A673 (cell line): ENCODE measurements at regions not wholly inside any gene's neighbourhood (a gene's known extent, or its start where the extent isn't known, plus 50 kb on each side); places are given as distances from the start of the nearest gene placed in this dataset.

Experiments
- BruUV-seq: library from RNA; stranded (reverse); fragments of 400-500 nt; replicated peaks from 2 replicates; lab custom pipeline; 2021; lab: Mats Ljungman, UMichigan
- CTCF ChIA-PET: fragments of 300-600 bp; sonication (Branson Sonifier 250); formaldehyde crosslinking; loops from one replicate; lab custom pipeline; 2022; ENCODE audit warnings: antibody characterized with exemption; lab: Charles Lee
- POLR2A ChIA-PET: fragments of 300-600 bp; sonication (Branson Sonifier 250); formaldehyde crosslinking; loops from one replicate; lab custom pipeline; 2022; ENCODE audit warnings: antibody characterized with exemption; ENCODE audit not compliant: low non-redundant PET; lab: Charles Lee
- DNase-seq: peaks from one replicate; pipeline ENCODE4 v3.0.0-alpha.2; 2015; ENCODE audit warnings: low spot score
- H3K27ac ChIP-seq: fragments of 200-600 bp; sonication (generic); 2 replicates; pipeline ENCODE4 v1.5.1; 2016; ENCODE audit warnings: mixed run types, low read depth, mild to moderate bottlenecking, mixed read lengths, antibody characterized with exemption, low read length; ENCODE audit not compliant: poor library complexity, severe bottlenecking
- H3K27me3 ChIP-seq: fragments of 200-600 bp; sonication (generic); replicated peaks from 2 replicates; pipeline ENCODE4 v1.6.1; 2017; ENCODE audit warnings: mixed run types, low read depth, mild to moderate bottlenecking, mixed read lengths, antibody characterized with exemption, low read length; ENCODE audit not compliant: insufficient read depth, poor library complexity
- H3K36me3 ChIP-seq: fragments of 200-600 bp; sonication (generic); 2 replicates; pipeline ENCODE4 v1.6.1; 2016; ENCODE audit warnings: mixed run types, mild to moderate bottlenecking, mixed read lengths, antibody characterized with exemption, low read length; ENCODE audit not compliant: insufficient read depth, poor library complexity, severe bottlenecking
- H3K4me1 ChIP-seq: fragments of 200-600 bp; sonication (generic); 2 replicates; pipeline ENCODE4 v1.6.1; 2017; ENCODE audit warnings: mixed run types, mild to moderate bottlenecking, mixed read lengths, antibody characterized with exemption, low read length; ENCODE audit not compliant: insufficient read depth, poor library complexity, severe bottlenecking
- H3K4me3 ChIP-seq: fragments of 200-600 bp; sonication (generic); 2 replicates; pipeline ENCODE4 v1.5.1; 2016; ENCODE audit warnings: low read depth, mixed run types, mild to moderate bottlenecking, mixed read lengths, low read length; ENCODE audit not compliant: poor library complexity, severe bottlenecking
- H3K9me3 ChIP-seq: fragments of 200-600 bp; sonication (generic); 2 replicates; pipeline ENCODE4 v1.6.1; 2016; ENCODE audit warnings: mixed run types, low read depth, mild to moderate bottlenecking, mixed read lengths, antibody characterized with exemption, low read length; ENCODE audit not compliant: poor library complexity, severe bottlenecking
- CTCF ChIP-seq: fragments of 300-800, 200-600 bp; sonication (generic); conservative IDR thresholded peaks from 2 replicates; pipeline ENCODE4 v1.5.1; 2017; ENCODE audit warnings: low read depth, mild to moderate bottlenecking, antibody characterized with exemption, low read length, moderate library complexity, mixed read lengths
- EZH2 ChIP-seq: fragments of 200-600 bp; sonication (generic); IDR thresholded peaks from 2 replicates; pipeline ENCODE4 v1.6.1; 2017; ENCODE audit warnings: borderline replicate concordance, low read depth, mild to moderate bottlenecking, mixed read lengths, antibody characterized with exemption, low read length; ENCODE audit not compliant: poor library complexity, severe bottlenecking
- intact Hi-C: fragments of 100-400 bp; cut with micrococcal nuclease; formaldehyde crosslinking; loops from one replicate; pipeline ENCODE4 v1.10.0; 2022; ENCODE audit not compliant: unreplicated experiment

GRCh38 chr16:55133654-55134053 is 190.3 kb upstream of the IRX6 start:
- intact Hi-C loops, result no loop called here
- Histone ChIP-seq H3K27me3 (no peaks in the 10 kb centered on the region), H3K9me3 (no peaks in the 10 kb centered on the region), H3K36me3 (no peaks in the 10 kb centered on the region), H3K4me3 (no peak overlapping the region), H3K4me1 (no peaks in the 10 kb centered on the region), H3K27ac (no peak overlapping the region)
- POLR2A ChIA-PET, result no interaction called here
- TF ChIP-seq CTCF (no peak), EZH2 (no peak)
- no TSS peak for BruUV-seq
- no peak for DNase-seq
- CTCF ChIA-PET, result no interaction called here

GRCh38 chr16:55136356-55137150 is 187.4 kb upstream of the IRX6 start:
- Histone ChIP-seq H3K4me3 (no peak overlapping the region), H3K36me3 (no peaks in the 10 kb centered on the region), H3K9me3 (no peaks in the 10 kb centered on the region), H3K4me1 (no peaks in the 10 kb centered on the region), H3K27me3 (no peaks in the 10 kb centered on the region), H3K27ac (no peak overlapping the region)
- DNase-seq, result no peak
- TF ChIP-seq CTCF, result no peak
- no peak for TF ChIP-seq EZH2
- BruUV-seq, result no TSS peak
- CTCF ChIA-PET, result no interaction called here
- intact Hi-C loops, result no loop called here
- POLR2A ChIA-PET, result no interaction called here

DNA sequence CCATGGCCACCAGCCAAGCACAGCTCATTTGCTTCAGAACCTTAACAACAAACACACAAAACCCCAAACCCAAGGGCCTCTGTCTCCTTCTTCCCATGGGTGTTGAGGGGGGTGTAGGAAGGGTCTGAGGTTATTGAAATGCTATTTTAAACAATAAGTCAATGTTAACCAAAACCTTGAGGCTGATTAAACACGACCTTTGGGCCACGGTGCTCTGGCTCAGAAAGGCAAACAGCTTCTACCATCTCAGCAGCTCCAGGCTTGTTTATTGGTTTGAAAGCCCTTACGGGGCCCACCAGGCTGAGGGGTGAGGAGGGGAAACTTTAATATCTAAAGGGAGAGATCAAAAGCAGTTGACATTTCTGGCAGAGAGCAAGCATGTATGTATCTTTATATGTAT is 185.7 kb upstream of the IRX6 start:
- no peaks in the 10 kb centered on the region for H3K27me3 ChIP-seq
- CTCF ChIA-PET, result no interaction called here
- H3K4me1 ChIP-seq, result no peaks in the 10 kb centered on the region
- no peaks in the 10 kb centered on the region for H3K9me3 ChIP-seq
- no peaks in the 10 kb centered on the region for H3K36me3 ChIP-seq
- no peak overlapping the region for H3K27ac ChIP-seq
- no peak for DNase-seq
- no peak overlapping the region for H3K4me3 ChIP-seq
- POLR2A ChIA-PET, result no interaction called here
- TF ChIP-seq CTCF (no peak), EZH2 (no peak)
- intact Hi-C loops, result no loop called here
- BruUV-seq, result no TSS peak
